CD4-positive, alpha-beta T cell treated with Interleukin-12 subunit alpha and Interleukin-12 subunit beta, for 1 hour (primary cell): ENCODE measurements at regions not wholly inside any gene's neighbourhood (a gene's known extent, or its start where the extent isn't known, plus 50 kb on each side); places are given as distances from the start of the nearest gene placed in this dataset.

Experiments
- DNase-seq: peaks from one replicate; pipeline ENCODE4 v3.0.0-alpha.2; 2020

DNA sequence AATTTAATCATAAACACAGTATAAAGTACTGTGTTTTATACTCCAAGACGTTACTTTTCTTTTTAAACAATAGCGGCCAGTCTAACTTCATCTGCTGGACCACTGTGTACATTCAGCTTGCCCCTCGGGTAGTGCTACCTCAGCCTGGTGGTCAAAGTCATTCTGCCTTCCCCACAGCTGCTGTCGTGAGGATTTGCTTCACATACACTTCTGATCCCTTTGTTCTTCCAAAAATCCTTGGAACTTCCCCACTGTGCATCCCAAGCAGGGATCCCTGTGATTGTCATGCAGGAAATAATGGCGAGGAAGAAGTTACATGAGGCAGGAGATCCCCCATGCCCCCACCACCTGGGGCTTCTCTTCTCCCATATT lies 234.9 kb upstream of the STARD13 start:
- no peak for DNase-seq

DNA sequence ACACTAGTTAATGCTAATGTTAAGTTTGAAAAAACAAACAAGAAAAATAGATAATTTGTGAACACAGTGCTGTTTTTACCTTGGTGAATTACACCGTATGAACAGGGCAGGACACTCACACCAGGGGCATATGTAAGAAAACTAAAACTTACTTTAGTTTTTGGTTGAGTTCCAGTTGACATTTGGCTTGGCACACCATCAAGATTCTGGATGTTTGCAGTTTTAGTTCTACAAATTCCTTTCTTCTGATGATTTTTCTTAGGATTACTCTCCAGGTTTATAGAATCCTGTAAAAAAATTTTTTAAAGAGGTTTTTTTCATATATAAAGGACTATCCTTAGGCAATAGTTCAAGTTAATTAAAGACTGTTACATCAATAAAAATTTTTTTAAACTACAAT lies 238.5 kb upstream of the STARD13 start:
- DNase-seq = no peak

DNA sequence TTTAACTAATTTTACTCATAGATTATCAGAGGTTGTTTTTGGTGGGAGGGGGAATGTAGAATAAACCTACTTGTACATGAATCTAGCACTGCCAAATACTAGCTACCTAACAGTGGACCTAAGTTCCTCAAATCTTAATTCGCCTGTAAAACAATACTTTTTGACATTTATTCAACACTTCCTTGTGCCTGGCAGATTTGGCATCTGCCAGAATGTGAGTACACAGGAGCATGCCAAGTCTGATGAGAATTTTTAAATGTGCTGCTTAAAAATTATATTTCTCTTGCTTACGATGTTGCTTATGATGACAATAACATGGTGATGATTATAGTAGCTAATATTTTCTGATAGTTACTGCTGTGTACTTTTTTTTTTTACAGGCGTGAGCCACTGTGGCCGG lies 240.2 kb upstream of the STARD13 start:
- DNase-seq = no peak

DNA sequence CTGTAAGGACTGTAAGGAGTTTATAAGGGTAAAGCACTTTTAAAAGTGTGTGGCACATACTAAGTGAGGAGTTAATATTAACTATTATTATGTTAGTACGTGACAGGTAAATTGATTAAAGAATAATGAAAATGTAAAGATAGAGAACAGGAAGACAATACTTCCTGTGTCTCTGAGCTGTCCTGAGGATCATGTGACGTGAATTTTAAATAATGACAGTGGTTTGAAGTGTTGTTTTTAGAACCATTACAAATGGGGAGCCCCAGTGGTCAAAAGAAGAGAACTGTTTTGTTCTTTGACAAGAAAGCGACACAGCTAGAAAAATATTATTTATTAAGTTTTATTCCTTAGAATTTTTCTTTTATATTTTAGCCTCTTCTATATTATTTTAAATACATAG lies 241.2 kb upstream of the STARD13 start:
- DNase-seq = no peak

DNA sequence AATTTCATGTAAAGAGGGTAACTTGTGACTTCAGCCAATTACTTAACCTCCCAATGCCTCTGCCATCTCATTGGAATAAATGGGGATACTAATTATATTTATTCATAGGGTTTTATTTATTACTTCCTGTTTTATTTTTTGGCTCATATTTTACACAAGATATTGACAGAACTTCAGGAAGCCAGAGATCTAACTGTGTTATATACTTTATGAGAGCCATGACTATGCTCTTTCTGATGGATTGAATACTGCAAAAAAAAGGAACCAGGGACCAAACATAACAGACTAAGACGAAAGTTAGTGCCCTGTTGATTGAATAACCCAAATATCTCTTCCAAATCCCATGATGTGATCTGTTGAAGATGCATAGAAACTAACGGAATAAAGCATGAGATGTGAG lies 243.3 kb upstream of the STARD13 start:
- DNase-seq = no peak

DNA sequence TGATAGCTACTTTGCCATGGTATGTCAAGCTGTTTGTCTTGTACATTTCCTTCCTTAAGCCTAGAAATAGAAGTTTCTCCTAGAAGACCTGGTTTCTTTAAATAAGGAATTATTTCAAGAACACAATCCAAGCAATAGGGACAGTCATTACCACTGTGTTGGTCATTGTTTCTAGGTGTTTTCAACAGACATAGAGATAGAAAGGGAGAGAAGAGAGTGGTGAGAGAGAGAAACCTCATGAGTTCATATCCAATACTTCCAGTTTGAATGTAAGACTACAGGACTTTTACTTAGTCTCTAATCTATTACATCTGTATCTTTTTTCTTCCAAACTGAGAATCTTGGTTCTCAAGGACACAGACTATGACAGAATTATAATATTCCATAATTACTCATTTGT lies 245.9 kb upstream of the STARD13 start:
- no peak for DNase-seq

DNA sequence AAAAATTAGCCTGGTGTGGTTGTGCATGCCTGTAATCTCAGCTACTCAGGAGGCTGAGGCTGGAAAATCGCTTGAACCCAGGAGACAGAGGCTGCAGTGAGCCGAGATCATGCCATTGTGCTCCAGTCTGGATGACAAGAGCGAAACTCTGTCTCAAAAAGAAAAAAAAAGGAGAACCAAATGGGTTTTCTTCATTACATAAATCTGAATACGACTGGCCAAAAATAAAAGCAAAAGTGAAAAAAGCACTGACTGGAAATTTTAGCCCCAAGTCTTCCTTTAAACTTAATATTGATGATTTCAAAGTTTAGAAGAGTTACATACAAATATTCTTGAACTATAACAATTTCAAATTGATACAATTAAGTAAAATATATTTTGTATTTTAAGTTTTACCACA lies 249.5 kb upstream of the STARD13 start:
- DNase-seq = no peak

DNA sequence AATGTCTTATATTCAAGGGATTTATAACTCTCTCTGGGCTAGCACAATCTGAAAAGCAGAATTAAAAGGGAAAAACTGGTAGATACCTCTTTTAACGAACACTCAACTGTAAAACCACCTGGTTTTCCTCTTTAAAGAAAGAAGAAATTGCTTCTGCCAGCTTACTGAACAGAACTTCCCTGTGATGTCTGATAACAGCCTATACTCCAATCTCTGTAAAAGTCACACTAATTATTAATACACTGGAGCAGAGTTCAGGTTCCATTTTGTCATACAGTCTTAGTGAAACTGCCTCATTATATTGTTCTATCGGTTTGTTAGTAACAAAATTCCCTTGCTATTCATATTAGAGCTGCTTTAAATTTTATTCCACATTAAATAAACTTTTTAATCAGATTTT lies 251.0 kb upstream of the STARD13 start:
- DNase-seq = no peak

DNA sequence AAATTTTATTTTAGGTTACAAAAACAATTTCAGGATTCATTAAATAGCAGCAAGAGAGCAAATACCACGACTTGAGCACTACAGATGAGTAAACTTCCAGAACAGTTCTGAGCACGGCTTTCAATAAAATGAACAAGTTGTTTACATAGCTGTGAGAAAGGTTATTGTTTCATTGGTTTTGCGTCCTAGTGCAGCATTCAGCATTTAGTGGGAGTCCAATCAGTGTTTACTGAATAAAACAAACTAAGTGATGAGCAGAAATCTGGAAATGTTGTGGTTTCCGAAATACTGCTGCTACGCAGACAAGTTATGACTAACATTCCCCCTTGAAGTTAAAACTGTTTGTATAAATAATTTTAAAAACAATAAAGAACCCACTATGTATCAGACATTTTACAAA lies 251.5 kb upstream of the STARD13 start:
- DNase-seq = no peak

DNA sequence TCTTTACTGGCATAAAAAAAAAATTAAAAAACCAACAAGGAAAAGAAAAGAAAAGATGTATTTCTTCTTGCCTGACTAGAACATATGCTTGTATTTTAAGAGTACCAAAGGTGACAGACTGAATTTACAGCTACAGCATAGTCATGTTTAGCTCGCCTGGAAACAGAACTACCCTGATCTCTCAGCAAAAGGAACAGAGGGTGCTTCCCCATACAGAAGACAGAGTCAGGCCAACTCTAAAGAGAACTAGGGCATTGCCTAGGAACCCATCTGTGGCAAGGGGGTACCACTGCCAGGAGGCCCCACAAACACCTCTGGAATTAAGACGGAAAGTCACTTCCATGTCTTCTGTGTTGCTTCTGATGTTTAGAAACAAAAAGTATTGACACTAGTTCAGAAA lies 252.1 kb upstream of the STARD13 start:
- no peak for DNase-seq

DNA sequence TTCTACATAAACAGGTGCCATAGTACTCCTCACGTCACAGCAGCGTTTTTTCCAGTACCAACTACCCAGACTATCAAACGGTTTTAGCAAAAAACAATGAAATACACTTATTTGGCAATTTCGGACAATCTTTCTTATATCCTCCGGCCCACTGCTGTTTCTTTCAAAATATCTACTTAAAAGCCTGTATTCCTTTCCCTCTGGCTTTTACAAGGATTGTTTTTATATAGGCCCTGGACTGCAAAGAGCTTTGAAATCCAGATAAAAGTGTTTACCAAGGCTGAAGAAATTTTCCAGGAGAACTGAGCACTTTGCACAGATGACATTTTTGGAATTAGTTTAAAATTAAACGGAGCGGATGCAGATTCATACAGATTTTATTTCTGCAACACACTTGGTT lies 255.9 kb upstream of the STARD13 start:
- DNase-seq = no peak

DNA sequence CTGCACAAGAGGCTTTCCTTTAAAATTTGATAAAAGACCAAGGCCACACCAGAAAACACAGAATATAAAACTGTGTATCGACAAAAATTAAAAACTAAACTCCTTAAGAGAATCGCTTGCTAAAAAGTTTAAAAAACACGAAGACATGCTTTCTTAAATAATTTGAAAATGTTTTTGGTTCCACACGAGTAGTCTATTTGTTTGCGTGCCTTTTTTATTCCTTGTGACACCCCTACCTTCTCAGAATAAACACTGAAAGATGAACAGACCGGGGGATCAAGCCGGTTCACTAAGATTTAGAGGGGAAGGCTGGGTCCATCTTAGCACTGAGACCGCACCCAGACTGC lies 256.4 kb upstream of the STARD13 start:
- no peak for DNase-seq

DNA sequence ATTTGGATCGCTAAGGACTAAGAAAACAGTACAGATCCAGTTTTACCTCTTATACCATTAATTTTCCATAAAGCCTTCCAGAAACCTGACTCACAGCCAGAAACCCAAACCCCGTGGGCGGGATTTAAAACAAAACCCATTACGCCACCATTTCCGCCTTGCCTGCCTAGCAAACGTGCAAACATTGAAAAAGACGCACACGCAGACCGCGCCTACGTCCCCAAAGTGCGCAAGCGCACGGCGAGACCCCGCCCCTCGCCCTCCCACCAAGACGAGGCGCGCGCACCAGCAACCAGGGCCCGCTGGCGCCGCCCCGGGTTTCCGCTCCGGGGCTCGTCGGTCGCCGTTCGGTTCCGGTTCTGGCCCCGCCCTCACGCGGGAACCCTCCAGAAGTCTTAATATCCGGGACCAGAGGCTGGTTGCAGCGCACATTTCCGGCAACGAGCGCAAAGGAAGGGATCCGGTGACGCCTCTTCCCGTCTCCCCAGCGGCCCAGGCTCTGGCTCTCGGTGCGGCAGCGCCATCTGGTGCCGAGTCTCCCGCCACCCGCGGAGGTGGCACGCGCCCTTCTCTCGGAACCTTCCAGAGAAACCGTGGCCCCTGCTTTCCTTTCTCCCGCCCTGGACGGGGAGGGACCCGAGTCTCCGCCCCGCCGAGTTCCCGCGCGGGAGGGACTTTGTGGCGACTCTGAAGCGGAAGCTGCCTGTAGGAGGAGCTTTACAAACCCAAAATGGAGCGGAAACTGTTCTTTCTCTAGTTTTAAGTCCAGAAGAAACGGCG lies 256.9 kb upstream of the STARD13 start:
- DNase-seq = peak; percentile 99

DNA sequence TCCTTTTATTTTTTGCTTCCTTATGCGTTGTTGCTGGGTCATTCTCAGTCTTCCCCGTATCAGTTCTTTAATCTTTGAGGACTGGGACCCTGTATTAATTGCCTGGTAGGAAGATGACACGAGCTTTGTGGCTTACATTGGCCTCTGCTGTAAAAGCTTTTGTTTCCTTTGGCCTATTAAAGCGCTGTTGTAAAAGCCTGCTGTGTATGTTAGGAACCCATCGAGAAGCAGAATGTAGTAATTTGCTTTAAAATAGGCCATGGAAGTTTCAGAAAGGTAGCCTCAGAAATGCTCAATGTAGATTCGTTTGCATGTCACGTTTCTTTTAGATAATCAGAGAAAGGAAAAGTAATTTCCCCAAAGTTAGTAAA lies 257.5 kb upstream of the STARD13 start:
- no peak for DNase-seq

DNA sequence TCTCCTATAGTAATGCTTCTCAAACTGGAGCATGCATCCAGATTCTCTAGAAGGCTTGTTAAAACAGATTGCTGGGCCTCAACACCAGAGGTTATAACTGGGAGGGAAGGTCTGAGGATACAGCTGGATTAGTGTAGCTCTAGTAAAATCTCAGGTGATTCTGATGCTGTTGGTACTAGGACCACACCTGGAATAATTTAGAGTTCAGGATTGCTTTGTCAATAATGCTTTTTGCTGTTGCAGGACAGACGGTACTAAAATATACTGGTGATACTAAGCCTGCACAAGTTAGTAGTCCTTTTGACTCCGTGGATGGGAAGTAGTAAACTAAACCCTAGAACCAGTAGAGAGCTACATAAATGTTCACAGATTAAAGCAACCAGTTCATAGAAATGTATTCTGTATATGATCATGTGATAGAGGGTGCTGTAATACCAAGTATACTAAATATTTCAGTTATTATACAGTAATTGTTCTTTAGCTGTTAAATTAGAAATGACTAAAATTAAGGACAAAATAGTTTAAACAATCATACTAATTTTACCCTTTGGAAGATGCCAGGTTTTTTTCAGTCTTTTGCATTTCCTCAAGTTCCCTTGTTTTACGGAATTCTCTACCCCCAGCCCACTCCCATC lies 258.2 kb upstream of the STARD13 start:
- no peak for DNase-seq

DNA sequence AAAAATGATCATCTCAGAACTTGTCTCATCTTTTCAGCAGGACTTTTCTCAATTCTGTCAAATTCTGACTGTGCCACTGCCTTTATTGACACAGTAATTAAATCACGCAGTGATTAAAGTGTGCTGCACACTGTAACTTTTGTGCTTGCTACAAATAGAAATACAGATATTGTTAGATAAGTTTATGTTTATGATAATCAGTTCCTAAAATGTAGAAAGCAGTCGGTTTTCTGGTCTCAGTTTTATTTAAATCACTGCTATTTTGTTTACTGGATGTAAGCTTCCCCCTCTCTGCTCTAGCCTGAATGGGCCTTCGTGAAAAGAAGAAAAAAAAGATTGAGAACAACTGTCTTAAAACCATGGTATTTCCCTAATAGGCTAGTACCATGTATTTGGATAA lies 258.8 kb upstream of the STARD13 start:
- DNase-seq = no peak

DNA sequence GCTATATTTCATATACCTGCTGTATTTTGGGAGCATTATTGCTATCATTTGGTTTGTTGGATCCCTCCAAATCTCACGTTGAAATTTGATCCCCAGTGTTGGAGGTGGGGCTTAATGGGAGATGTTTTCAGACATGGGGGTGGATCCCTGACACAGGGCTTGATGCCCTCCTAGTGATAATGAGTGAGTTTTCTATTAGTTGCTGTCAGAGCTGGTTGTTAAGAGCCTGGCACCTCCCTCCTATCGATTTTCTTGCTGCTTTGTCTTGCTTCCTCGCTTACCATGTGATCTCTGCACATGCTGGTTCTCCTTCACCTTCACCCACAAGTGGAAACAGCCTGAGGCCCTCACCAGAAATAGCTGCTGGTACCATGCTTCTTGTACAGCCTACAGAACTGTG lies 259.9 kb upstream of the STARD13 start:
- no peak for DNase-seq

DNA sequence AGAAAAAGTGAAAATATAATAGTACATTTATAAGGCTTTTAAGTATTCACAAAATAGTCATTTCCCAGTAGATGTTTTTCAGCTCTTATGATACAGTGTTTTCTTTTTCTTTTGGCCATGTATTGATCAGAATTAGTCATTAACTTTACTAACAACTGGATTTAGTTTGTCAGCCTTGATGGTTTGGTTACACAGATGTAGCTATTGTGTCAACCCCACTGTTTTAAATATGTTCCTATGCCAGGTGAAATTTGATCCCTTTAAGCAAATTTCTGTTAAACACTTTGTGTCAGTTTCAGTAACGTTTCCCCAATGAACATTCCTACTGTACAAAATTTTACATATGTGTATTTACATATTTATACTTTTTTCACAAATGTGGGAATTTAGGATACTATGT lies 261.5 kb upstream of the STARD13 start:
- no peak for DNase-seq

DNA sequence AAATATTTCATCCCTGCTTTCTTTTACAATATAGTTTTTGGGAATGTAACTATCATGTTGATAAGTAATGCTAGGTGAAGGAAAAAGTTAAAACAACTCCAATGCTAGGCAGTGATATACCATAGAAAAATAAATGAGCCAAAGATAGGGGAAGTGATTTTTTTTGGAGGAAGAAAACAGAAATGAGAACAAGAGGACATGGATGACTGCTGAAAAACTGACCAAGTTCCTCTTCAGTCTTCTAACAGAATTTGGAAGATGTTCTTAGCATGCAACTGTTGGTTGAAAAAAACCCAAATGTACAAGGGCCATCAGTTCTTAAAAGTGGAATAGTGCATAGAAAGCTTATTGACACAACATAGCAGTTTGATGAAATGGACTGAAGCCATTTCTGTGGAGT lies 262.5 kb upstream of the STARD13 start:
- no peak for DNase-seq

DNA sequence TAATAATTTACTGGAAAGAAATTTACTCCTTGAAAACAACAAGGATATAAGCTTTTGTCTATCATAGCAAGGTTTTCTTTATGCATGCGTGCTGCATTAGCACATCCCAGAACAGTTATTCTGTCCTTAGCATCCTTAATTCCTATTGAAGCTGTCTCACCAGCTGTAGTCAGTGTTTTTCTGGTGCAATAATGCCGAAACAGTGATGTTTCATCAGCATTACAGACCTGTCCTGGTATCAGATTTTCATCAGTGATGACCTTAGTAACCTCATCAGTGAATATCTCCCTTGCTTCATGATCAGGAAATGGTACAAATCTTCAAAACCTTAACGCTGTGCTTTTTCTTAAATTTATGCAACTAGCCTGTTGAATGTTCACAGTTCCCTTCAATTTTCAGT lies 264.7 kb upstream of the STARD13 start:
- no peak for DNase-seq

DNA sequence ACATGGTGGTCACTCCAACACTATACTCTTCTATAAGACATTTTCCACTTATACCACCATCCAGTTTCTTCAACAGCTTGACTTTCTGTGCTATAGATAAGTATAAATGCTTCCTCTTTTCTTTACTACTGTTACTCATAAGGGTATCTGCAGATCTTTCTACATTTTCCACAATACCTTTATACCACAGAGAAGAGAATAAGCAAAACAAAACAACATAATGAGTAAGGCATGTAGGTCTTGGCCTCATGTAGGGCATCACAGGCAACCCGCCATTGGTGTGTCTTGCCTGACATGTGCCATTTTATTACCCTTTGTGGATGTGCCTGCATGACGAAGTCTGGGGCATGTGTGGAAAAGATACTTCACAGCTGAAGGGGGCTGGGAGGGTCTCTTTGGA lies 265.3 kb upstream of the STARD13 start:
- no peak for DNase-seq

DNA sequence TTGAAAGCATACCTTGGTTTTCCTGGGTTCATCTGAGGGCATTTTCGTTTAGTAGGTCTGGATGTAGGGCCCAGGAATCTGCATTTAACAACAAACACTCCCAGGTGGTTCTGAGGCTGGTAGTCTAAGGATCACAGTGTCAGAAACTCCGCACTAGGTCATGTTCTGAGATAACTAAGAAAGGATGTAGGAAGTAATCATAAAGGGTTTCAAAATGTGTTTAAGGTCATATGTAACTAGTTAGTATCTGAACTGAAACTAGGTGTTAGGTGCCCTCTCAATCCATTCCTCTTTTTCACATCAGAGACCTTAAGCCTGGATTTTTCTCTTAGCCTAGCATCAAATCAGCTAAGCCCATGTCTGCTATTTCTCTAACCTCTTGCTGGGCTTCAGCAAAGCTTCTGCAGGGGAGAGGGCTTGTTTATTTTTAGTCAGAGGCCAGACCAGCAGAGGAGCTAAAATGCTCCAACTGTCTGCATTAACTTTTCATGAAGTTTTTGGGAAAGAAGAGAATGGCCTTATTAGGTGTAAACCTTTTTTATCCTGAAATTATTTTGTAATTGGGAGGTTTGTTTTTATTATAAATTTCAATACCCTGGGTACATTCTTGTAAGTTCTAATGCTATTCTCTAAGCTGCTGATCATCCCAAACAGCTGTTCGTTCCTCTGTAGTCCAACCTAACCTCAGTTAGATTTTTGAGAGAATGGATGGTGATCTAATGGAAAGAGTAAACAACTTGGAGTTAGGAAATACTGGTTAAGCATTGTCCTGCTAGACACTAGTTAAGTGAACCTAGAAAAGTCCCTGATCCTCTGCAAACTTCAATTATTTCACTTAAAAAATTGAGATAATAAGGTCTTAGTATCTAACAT lies 262.8 kb upstream of the RFC3 start:
- no peak for DNase-seq

DNA sequence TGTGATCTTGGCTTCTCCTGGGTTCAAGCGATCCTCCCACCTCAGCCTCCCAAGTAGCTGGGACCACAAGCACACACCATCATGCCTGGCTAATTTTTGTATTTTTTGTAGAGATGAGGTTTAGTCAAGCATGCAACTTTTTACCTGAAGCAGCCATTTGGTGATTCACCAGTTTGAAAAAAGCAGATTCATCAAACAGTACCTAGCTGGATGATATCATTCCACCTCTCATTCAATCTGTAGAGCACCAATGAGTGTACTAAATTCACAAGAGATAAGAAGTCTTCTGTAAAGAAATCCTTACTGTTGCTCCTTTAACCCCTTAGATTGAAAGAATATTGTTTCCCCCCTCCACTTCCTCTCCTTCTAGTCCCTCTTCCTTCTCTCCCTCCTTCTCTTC lies 261.1 kb upstream of the RFC3 start:
- no peak for DNase-seq

DNA sequence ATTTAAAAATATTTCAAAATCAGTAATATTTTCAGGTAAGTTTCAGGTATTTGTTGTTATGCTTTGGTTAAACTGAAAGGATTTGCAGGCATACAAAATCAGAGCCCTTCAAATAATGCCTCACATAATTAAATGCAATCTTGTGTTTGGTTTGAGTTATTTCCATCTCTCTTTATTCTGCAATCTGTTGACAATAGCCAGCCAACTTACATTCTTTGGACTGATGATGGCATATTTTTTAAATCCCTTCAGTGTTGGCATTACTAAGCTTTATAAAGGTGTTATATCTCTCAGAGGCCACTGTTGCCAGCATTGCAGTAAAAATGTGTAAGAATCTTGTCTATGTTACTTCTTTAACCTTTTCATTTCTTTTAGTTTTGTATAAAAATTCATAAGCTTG lies 257.2 kb upstream of the RFC3 start:
- DNase-seq = no peak
